K562 (cell line): ENCODE measurements at regions not wholly inside any gene's neighbourhood (a gene's known extent, or its start where the extent isn't known, plus 50 kb on each side); places are given as distances from the start of the nearest gene placed in this dataset.

Experiments used
- HCFC1 ChIP-seq: IDR thresholded peaks from 2 replicates; pipeline ENCODE4 v1.6.1; 2012; ENCODE audit warnings: low read depth, low read length, improper control_type of control experiment
- SMARCA4 ChIP-seq: fragments of 450-650 bp; IDR thresholded peaks from 2 replicates; pipeline ENCODE4 v1.6.1; 2016
- TF ChIP-seq, protein P1 (sequence below): fragments of 450-650 bp; IDR thresholded peaks from 2 replicates; pipeline ENCODE4 v1.6.1; 2016; ENCODE audit warnings: mild to moderate bottlenecking, moderate library complexity
- TF ChIP-seq, protein P2 (sequence below): IDR thresholded peaks from 2 replicates; pipeline ENCODE4 v1.6.1; 2011; ENCODE audit warnings: borderline replicate concordance, low read depth, mild to moderate bottlenecking, moderate library complexity, low read length; ENCODE audit not compliant: insufficient read depth, poor library complexity, severe bottlenecking
- TF ChIP-seq, protein P3 (sequence below): fragments of 450-650 bp; formaldehyde crosslinking; IDR thresholded peaks from 2 replicates; pipeline ENCODE4 v1.4.0; 2020; ENCODE audit warnings: mild to moderate bottlenecking, mixed read lengths

DNA sequence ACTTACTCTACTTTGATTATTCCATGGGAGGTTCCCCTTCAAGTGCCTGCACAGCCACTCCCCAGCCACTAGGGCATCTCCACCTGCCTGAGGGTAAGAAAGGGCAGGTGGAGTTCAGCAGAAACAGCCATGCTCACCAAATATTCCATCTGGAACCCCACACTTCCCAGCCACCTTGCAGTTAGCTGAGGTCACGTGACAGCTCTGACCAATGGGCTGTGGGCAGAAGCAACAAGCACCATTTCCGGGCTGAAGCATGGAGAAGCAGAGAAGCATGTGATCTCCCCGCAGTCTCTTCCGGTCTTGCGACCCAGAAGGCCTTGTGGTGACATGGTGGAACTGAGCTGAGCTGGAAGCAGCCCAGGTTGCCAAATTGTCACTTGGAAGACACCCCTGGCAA lies 108.6 kb downstream of the CCT6B start (continued):
- TF ChIP-seq, protein P1, sequence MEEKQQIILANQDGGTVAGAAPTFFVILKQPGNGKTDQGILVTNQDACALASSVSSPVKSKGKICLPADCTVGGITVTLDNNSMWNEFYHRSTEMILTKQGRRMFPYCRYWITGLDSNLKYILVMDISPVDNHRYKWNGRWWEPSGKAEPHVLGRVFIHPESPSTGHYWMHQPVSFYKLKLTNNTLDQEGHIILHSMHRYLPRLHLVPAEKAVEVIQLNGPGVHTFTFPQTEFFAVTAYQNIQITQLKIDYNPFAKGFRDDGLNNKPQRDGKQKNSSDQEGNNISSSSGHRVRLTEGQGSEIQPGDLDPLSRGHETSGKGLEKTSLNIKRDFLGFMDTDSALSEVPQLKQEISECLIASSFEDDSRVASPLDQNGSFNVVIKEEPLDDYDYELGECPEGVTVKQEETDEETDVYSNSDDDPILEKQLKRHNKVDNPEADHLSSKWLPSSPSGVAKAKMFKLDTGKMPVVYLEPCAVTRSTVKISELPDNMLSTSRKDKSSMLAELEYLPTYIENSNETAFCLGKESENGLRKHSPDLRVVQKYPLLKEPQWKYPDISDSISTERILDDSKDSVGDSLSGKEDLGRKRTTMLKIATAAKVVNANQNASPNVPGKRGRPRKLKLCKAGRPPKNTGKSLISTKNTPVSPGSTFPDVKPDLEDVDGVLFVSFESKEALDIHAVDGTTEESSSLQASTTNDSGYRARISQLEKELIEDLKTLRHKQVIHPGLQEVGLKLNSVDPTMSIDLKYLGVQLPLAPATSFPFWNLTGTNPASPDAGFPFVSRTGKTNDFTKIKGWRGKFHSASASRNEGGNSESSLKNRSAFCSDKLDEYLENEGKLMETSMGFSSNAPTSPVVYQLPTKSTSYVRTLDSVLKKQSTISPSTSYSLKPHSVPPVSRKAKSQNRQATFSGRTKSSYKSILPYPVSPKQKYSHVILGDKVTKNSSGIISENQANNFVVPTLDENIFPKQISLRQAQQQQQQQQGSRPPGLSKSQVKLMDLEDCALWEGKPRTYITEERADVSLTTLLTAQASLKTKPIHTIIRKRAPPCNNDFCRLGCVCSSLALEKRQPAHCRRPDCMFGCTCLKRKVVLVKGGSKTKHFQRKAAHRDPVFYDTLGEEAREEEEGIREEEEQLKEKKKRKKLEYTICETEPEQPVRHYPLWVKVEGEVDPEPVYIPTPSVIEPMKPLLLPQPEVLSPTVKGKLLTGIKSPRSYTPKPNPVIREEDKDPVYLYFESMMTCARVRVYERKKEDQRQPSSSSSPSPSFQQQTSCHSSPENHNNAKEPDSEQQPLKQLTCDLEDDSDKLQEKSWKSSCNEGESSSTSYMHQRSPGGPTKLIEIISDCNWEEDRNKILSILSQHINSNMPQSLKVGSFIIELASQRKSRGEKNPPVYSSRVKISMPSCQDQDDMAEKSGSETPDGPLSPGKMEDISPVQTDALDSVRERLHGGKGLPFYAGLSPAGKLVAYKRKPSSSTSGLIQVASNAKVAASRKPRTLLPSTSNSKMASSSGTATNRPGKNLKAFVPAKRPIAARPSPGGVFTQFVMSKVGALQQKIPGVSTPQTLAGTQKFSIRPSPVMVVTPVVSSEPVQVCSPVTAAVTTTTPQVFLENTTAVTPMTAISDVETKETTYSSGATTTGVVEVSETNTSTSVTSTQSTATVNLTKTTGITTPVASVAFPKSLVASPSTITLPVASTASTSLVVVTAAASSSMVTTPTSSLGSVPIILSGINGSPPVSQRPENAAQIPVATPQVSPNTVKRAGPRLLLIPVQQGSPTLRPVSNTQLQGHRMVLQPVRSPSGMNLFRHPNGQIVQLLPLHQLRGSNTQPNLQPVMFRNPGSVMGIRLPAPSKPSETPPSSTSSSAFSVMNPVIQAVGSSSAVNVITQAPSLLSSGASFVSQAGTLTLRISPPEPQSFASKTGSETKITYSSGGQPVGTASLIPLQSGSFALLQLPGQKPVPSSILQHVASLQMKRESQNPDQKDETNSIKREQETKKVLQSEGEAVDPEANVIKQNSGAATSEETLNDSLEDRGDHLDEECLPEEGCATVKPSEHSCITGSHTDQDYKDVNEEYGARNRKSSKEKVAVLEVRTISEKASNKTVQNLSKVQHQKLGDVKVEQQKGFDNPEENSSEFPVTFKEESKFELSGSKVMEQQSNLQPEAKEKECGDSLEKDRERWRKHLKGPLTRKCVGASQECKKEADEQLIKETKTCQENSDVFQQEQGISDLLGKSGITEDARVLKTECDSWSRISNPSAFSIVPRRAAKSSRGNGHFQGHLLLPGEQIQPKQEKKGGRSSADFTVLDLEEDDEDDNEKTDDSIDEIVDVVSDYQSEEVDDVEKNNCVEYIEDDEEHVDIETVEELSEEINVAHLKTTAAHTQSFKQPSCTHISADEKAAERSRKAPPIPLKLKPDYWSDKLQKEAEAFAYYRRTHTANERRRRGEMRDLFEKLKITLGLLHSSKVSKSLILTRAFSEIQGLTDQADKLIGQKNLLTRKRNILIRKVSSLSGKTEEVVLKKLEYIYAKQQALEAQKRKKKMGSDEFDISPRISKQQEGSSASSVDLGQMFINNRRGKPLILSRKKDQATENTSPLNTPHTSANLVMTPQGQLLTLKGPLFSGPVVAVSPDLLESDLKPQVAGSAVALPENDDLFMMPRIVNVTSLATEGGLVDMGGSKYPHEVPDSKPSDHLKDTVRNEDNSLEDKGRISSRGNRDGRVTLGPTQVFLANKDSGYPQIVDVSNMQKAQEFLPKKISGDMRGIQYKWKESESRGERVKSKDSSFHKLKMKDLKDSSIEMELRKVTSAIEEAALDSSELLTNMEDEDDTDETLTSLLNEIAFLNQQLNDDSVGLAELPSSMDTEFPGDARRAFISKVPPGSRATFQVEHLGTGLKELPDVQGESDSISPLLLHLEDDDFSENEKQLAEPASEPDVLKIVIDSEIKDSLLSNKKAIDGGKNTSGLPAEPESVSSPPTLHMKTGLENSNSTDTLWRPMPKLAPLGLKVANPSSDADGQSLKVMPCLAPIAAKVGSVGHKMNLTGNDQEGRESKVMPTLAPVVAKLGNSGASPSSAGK = peak; percentile 44
- TF ChIP-seq HCFC1 = no peak
- TF ChIP-seq, protein P2, sequence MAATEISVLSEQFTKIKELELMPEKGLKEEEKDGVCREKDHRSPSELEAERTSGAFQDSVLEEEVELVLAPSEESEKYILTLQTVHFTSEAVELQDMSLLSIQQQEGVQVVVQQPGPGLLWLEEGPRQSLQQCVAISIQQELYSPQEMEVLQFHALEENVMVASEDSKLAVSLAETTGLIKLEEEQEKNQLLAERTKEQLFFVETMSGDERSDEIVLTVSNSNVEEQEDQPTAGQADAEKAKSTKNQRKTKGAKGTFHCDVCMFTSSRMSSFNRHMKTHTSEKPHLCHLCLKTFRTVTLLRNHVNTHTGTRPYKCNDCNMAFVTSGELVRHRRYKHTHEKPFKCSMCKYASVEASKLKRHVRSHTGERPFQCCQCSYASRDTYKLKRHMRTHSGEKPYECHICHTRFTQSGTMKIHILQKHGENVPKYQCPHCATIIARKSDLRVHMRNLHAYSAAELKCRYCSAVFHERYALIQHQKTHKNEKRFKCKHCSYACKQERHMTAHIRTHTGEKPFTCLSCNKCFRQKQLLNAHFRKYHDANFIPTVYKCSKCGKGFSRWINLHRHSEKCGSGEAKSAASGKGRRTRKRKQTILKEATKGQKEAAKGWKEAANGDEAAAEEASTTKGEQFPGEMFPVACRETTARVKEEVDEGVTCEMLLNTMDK = peak; percentile 36
- TF ChIP-seq, protein P3, sequence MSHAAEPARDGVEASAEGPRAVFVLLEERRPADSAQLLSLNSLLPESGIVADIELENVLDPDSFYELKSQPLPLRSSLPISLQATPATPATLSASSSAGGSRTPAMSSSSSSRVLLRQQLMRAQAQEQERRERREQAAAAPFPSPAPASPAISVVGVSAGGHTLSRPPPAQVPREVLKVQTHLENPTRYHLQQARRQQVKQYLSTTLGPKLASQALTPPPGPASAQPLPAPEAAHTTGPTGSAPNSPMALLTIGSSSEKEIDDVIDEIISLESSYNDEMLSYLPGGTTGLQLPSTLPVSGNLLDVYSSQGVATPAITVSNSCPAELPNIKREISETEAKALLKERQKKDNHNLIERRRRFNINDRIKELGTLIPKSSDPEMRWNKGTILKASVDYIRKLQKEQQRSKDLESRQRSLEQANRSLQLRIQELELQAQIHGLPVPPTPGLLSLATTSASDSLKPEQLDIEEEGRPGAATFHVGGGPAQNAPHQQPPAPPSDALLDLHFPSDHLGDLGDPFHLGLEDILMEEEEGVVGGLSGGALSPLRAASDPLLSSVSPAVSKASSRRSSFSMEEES (CRISPR knock-in tag) = peak; percentile 97
- TF ChIP-seq SMARCA4 = no peak
